ENCODE measurements at regions not wholly inside any gene's neighbourhood (a gene's known extent, or its start where the extent isn't known, plus 50 kb on each side); places are given as distances from the start of the nearest gene placed in this dataset.

GRCh38 chr6:123702943-123703342 lies 66.2 kb upstream of the TRDN start (continued):
- TF ChIP-seq ZNF462 (CRISPR knock-in tag; IDR thresholded peaks at IDR 0.05) (no peak), ZNF331 (CRISPR knock-in tag; IDR thresholded peaks at IDR 0.05; ENCODE audit: low read depth) (no peak), NANOG (IDR thresholded peaks at IDR 0.05; ENCODE audit: borderline replicate concordance) (no peak), POLR2AphosphoS5 (IDR thresholded peaks at IDR 0.05; ENCODE audit: low read depth) (no peak), ETS1 (IDR thresholded peaks at IDR 0.05) (no peak)

- ATAC-seq (no peak), DNase-seq (ENCODE audit: low spot score) (no peak)
- Mint-ChIP-seq H3K36me3 (ENCODE audit: low read depth) (no peaks in the 10 kb centered on the region), H3K4me1 (no peaks in the 10 kb centered on the region), H3K27me3 (ENCODE audit: insufficient read depth, low read depth, poor library complexity) (peaks cover 1% of the 10 kb centered on the region), H3K9me3 (no peaks in the 10 kb centered on the region), H3K27ac (no peak overlapping the region), H3K4me3 (no peak overlapping the region)
- Histone ChIP-seq H3K4me3 (no peak overlapping the region), H4K20me1 (replicated peaks; ENCODE audit: insufficient read depth) (no peaks in the 10 kb centered on the region), H3K27ac (ENCODE audit: low read depth) (no peak overlapping the region), H3K27me3 (ENCODE audit: insufficient read depth) (no peaks in the 10 kb centered on the region), H3K36me3 (ENCODE audit: insufficient read depth) (no peaks in the 10 kb centered on the region), H2AFZ (no peak overlapping the region), H3K4me1 (ENCODE audit: insufficient read depth) (no peaks in the 10 kb centered on the region), H3K79me2 (replicated peaks; ENCODE audit: insufficient read depth) (no peaks in the 10 kb centered on the region), H3K4me2 (no peak overlapping the region), H3K9me2 (ENCODE audit: insufficient read depth) (0 out of 2 replicates have a peak, but pooled peaks cover 3% of the 10 kb centered on the region), H3F3A (replicated peaks; ENCODE audit: low read depth) (no peaks in the 10 kb centered on the region)
- TF ChIP-seq ZNF331 (CRISPR knock-in tag; IDR thresholded peaks at IDR 0.05; ENCODE audit: low read depth) (no peak), ETS1 (IDR thresholded peaks at IDR 0.05) (no peak), ZNF114 (CRISPR knock-in tag; IDR thresholded peaks at IDR 0.05) (no peak), JUNB (IDR thresholded peaks at IDR 0.05; ENCODE audit: unreplicated experiment) (no peak), EZH2 (IDR thresholded peaks at IDR 0.05; ENCODE audit: low read depth, unreplicated experiment) (no peak), ZNF462 (CRISPR knock-in tag; IDR thresholded peaks at IDR 0.05) (no peak)
Measured at GRCh38 chr6:123687864-123688263, 51.1 kb upstream of the TRDN start.

Data from GM23338 (cell line).